Left kidney (tissue), 1 donor: ENCODE measurements at regions not wholly inside any gene's neighbourhood (a gene's known extent, or its start where the extent isn't known, plus 50 kb on each side); places are given as distances from the start of the nearest gene placed in this dataset.
A peak's percentile ranks its signal among the peaks of the same experiment; 100 is the strongest.

ENCODE experiments used
- DNase-seq: peaks from one replicate; pipeline ENCODE4 v3.0.0-alpha.2; 2013

DNA sequence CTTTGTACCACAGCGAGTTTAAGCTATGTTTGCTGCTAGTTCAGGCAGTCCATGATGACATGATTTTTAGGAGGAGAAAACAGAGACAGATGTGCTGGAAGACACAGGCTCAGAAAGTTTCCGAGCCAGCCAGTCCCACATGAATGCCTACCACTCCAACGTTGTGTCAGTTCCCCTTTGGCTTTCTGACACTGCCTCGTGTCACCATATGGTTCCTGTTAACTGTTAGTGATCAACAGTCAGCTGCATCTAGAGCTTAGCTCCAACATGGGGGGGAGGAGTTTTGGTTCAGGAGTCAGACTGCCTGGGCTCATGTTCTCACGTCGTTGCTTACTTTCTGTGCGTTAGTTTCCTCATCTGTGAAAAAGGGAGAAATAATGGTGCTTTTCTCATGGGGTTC is 343.7 kb downstream of the MID1IP1 start:
- DNase-seq = no peak

DNA sequence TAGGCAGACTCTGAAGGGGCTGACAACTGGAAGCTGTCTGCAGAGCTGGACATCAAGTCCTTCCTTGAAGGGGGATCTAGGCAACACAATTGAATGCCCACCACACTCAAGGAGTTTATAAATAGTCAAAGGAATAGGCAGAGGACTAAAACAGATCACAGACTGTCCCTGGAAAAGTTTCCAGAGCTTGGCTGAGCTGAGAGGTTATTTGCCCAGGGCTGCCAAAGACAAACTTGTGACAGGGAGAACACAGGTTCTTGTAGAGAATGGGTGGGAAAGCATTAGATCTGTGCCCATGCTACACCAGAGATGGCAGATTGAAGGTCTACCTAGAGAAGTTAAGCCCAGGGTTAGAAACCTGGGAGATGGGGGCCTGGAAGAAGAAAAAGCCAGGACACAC is 344.6 kb downstream of the MID1IP1 start:
- no peak for DNase-seq

DNA sequence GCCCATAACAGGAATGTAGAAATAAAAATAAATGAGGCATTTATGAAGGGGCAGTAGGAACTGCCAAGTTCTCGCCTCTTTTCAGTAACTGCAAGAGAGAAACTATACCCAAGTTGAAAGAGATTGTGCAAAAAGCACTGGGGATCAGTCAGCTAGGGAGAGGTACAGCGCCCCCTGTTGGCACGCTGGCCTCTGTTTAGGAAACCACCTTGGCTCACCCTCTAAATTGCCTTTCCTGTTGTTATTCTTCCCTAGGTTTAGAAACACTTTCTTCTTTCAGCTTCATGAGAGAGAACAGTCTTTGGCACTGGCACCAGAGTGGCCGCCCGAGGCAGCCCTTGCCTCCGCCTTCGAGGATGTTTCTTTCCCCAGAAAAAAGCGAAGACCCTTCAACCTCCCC is 348.5 kb downstream of the MID1IP1 start:
- DNase-seq = peak; percentile 56

DNA sequence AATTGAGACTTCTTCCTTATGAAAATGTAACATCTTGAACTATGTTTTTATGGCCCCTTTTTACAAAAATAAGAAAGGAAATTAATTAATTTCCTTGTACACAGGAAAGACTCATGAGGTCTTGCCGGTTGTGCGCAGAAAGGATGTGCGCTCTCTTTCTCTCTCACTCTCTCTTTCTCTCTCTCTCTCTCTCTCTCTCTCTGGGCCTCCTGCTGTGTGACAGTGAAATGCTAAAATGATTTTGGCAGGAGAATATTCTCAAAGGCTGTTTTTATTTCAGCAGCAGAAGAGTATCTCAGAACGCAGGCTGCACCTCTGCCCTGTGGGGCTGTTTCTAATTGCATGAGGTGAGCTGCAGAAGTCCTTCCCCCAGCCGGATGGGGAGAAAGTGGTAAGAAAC is 349.0 kb downstream of the MID1IP1 start:
- no peak for DNase-seq

DNA sequence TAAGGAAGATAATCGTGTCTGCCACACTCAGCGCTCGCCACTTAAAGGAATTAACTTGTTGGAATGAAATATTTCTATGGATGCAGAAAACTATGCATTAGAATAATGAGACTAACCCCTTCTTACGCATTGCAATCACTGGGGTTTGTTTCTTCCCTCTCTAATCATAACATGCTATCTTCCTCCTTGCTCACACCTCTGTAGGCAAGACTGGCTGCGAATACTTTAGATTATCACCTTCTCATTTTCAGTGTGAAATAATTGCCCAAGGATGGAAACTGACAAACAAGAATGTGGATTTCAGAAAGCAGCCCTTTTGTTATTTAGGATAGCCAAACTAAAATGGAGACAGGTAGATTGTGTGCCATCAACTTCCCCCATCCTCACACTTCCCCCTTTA is 349.4 kb downstream of the MID1IP1 start:
- no peak for DNase-seq

DNA sequence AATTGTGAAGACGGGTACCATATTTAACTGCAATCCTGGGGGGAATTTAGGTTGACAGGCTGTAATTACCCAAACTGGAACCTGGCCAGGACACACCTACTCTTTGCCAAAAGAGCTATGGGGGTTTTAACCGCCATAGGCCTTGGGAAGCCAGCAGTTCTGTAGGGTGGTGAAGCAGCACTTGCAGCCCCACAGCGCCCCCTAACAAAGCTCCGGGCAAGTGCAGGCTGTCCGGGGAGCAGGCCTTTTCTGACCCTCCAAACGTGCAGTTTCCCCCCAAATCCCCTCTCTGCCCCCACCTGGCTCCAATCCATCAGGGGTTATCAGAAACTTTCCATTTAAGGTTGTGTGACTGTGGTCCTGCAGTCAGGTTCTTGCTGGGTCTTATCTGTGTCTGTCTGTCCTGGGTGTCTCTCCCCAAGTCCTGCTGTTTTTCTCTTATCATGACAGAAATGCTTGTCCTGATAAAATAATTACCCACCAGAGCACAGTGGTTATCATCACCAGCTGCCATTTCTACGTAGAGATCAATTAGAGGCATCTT is 350.9 kb downstream of the MID1IP1 start:
- no peak for DNase-seq

DNA sequence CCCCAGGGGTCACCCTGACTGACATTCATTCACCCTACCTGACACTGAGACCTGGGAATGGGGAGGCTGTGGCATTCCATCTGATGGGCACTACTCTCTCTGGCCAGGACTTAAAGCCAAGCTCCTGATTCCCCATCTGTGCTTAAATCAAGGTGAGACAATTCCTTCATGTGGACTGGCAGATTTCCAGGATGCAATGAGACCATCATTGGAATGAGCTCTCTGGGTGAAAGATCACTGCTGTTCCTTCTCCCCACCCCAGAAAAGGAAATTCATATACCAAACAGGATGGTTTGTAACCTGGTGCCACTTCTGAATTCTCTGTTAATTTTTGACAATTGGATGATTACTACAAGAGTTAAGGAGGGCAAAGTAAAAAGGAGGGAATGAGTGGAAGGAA is 354.8 kb downstream of the MID1IP1 start:
- no peak for DNase-seq

DNA sequence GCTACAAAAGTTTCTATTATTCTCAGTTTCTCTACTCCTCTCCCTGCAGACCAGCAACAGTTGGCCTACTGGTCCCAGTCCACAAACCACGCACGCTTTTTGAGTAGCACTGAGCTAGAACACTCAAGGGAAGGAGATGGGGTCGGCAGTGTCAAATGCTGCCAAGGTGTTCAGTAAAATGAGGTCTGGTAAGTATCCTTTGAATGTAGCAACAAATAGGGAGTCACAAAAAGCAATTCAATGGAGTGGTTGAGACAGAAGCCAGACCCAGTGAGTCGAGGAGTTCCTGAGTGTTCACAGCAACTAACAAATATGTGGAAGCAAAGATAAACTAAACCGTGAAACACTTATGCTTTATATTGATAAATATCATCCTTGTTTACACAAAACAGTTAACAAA is 355.7 kb downstream of the MID1IP1 start:
- no peak for DNase-seq

DNA sequence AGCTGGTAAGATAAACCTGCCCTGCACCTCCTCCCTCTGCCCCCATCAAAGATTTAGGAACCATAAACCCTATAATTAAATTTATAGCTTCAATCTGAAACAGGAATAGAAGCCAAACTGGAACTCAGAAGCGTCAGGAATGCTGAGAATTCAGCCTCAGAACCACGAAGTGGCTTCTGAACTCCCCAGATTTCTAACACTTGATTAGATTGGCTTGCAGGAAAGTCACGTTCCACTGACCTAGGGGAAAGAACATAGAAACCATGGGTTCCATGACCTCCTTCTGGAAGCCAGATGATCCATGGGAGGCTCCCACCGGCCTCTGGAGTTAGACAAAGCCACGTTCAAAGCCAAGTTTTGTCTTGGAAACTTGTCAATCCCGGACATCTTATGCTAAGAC is 356.5 kb downstream of the MID1IP1 start:
- DNase-seq = no peak

DNA sequence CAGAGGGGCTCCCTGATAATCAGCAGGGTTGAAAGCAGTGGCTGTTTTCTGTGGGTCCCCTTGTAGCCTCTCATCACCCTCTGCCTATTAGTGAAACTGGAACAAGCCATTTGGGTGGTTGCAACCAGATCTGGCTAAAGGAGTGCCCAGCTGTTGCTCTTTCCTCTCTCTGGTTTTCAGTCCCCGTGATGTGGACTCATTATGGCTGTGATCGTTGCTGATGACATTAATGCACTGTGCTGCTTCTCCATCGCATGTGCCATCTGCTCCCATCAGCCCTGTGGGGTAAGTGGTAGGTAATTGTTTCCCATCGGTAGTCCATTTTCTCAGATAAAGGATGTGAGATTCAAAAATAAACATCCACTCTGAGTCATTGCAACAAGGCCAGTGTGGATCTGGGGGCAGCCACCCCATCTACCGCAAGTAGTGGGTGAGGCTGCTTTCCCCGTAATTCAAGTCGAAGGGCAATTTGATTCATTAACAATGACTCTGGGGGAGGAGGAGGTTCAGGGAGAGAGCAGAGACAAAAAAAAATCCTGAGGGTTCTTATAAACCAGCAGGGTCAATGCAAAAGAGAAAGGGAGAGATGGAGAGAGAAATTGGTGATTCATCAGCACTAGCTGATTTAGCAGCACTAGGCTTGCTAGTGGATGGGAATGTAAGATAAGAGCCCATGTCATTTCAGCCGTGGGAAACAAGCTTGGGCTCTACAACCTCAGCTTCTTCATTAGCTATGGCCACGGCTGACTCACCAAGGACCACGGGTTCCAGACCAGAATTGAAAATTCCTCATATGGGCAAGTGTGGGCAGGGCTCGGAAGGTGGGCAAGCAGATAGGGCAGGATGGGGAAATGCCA is 357.8 kb downstream of the MID1IP1 start:
- DNase-seq = no peak

DNA sequence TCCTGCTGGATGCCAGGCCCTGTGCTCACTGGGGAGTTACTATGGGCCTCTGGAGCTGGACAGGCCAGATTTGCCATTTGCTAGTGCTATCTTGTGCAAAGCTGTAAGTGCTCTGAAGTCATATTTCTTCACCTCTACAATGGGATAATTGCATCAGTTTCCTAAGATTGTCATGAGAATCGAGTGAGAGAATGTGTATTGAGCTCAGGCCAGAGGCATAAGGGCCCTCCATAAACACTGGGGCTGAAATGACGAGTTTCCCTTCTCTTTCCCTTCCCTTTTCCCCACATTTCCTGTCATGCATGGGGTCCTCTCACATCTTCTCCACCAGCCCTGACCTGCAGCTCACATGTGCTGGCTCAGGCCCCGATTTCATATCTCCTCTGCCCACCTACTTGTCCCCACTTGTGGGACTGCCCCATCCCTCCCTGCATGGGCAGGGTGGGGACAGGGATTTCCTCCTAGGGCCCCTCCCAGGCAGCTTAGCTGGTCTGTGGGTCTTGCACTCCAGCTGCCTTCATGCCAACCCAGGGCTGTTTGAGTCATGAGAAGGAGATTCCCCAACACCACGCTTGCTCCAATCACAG is 358.8 kb downstream of the MID1IP1 start:
- no peak for DNase-seq

DNA sequence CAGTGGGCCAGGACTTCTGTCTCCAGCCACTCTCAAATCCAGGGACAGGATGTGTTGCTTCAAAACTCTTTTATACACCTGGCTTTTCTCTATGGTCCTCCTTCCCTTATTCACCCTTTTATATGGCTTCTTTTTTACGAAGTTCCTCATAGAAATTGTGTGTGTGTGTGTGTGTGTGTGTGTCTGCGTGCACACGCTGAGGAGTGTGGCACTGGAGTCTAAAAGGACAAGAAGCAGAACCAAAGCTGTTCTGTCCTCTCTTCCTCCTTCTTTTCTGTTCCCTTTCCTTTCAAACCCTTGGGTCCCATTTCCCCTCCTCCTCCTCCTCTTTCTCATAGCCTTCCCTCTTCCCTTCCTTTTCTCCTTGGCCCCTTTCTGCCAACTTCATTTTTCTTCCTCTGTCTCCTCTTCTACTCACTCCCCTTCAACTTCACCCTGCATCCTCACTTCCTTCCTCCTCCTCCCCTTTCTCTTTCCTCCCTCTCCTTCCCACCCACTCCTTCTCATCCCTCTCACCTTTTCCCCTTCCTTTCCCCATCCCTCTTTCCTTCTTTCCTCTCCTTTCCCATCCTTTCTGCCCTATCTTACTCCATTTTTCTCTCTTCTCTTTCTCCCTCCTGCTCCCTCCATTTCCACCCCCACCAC is 360.5 kb downstream of the MID1IP1 start:
- DNase-seq = no peak

DNA sequence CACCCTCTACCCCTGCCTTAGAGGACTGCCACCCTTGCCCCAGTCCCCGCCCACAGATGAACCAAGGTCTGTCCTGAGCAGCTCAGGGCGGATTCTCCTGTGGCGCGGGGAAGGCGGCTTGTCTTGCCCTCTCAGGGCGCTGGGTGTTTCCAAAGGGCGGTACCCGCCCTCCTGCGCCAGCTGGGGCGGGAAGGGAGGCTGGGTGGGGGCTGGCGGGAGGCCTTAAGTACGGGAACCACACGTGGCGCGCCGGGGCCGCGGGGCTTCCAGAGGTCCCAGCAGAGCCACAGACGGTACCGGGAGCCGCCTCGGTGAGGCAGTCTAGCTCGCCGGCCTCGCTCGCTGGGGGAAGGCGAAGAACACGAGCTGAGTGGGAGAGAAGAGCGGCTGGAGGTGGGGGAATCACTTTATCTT is 361.1 kb downstream of the MID1IP1 start:
- no peak for DNase-seq

DNA sequence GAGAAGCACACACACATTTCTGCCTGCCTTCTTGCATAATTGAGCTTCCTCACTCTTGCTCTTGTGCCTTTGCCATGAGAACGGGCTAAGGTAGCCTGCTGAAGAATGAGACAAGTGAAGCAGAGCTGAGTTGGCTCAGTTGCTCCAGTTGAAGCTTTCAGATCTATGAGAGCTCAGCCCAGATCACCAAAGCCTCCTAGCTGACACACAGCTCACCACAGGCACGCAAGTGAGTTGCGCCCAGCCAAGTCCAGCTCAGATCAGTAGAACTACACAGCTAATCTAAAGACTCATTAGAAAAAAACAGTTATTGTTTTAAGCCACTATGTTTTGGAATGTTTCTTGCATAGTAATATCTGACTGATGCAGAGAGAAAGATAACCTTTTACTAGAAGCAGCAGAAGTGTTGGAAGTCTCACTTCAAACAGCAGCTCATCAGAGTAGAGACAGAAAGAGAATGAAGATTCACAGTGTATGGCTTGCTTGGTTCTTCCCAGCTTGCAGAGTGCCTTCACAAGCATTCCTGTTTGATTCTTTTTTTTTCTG is 362.4 kb downstream of the MID1IP1 start:
- DNase-seq = no peak

DNA sequence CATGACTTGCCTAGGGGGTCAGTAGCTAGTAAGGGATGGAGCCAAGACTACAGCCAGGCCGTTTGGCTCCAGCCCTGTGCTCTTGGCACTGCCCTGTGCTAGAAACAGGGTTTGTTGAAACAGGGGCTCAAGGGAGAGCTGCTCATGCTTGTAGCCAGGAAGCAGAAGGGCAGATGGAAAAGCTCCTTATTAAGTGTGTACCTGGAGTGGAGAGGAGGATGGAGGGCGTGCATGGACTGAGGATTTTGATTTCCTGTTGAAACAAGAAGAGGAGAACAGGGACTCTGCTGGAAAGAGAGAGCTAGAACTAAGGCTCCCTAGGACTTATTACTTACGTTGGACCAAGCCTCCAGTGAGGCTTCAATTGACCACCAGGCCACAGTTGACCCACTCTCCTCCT is 363.0 kb downstream of the MID1IP1 start:
- no peak for DNase-seq

DNA sequence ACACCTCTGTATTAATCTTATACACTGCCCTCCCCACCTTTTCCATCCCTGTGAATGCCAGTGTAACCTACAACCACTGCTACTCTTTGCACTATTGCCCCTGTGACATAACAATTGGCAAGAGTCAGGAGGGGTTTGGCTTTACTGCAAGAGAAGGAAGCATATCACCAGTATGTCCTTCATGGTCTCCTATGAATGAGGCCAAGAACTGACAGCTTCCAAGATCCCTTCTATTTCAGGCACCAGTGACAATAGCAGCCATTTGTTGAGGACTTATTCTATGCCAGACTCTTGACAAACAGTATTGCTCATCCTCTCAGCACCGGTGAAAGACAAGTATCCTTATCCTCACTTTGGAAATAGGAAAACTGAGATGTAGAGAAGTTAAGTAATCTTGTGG is 363.9 kb downstream of the MID1IP1 start:
- no peak for DNase-seq

DNA sequence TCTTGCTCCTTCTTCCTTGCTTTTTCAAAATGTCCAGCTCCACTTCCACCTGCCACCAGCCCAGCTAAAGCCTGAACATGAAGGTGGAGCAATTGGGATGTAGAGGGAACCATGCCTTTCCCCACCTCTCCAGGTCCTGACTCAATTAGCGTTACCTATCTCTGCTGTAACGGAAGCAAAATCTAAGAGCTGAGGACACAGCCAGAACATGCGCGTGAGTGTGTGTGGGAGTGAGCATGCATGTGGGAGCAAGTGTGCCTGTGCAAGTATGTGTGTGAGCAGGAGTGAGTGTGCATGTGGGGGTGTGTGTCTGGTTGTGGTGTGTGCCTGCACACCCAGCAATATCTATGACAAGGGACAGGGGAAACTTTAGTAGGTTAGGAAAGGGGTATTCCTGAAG is 364.5 kb downstream of the MID1IP1 start:
- DNase-seq = no peak

DNA sequence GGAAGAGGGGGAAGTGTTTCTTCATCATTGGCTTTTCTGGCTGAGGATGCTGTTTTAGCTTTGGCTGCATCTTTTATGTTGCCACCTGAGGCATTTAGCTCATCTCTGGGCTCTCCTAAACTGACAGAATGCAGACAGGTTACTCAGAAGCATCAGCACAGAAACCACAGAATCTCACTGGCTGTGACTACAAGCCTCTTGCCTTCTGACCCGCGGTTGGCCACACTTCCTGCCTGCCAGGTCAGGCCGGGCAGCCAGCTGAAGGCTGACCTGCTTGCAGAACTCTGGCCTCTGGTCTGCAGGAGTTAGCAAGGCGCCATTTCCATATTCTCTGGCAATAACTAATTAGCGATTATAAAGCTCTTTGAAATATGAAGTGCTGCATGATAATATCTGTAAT is 366.5 kb downstream of the MID1IP1 start:
- no peak for DNase-seq

DNA sequence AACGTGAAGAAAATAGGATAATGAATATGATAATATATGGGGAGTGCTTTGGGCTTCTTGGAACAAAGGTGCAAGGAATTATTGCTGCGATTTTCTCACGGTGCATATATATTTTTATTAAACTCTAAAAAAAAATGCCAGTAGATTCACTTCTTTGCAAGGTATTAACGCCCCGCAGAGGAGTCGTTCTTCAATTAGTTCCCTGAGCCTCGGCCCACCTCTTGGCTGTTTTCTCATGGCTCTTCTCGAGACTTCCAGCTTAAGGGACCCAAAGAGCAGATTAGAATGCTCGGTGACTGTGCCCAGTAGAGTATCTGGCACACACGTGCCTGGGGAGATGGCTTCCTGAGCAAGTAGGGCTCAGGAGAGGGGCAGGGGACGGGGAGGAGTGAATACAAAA is 367.4 kb downstream of the MID1IP1 start:
- no peak for DNase-seq

DNA sequence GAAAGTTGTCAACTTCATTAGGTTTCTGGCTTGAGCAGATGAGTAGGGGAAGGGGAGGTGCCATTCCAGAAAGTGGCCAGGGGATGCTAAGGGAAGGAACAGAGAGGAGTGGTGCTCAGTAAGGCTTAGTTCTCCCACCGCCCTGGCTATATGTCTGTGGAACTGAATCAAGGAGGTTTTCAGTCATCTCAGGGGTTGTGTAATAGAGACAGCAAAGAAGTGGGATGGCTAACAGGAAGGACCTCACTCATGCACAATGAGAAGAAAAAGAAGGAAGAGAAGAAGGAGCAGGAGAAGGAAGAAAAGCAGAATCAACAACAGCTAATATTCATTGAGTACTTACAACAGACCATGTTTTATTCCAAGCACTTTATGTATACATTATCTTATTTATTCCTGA is 368.7 kb downstream of the MID1IP1 start:
- DNase-seq = no peak

DNA sequence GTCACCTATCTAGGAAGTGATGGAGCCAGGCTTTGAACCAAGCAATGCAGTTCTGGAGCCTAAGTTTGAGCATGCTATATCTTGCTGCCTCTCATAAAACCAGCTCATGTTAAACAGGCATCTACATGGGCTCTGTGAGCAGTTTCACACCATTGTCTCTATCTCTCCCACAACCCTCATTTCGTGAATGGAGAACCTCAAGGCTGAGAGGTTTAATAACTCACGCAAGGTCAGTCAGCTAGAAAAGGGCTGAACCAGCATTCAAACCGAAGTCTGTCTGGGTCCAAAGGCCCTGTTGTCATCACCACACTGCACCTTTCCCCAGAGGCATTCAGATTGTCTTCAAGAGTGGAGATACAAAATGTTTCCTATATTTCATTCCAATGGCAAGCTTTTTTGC is 369.2 kb downstream of the MID1IP1 start:
- no peak for DNase-seq

DNA sequence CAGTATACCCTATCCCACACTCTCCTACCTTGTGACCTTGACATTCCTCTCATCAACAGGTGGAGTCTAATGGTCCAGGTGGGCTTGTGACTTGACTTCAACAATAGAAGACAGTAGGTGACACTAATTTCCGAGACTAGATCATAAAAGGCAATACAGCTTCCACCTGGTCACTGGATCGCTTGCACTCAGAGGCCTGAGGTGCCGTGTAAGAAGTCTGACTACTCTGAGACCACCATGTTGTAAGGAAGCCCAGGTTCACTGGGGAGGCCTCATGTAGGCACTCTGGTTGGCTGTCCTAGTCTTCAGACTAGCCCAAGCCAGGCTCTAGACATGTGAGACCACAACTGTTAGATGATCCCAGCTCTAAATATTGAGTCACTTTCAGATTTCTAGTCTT is 370.4 kb downstream of the MID1IP1 start:
- no peak for DNase-seq

DNA sequence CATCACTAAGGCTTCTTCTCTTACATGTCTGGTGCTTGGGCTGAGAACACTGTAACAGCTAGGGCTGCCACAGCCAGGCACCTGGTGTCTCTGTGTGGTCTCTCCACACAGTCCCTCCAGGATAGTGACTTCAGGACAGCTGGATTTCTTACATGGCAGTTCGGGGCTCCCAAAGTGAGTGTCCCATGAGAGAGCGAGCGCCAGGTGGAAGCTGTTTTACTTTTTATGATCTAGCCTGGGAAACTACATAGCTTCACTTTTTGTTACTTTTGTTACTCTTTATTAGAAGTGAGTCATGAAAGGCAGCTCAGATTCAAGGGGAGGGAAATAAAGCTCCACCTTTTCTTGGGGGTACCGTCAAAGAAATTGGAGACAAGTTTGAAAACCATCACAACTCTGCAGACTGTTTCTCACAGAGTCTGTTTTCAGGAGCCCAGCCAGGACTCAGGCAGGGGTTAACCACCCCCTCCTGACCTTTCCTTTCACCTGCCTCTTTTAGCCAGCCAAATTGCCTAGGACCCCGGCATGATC is 373.0 kb downstream of the MID1IP1 start:
- no peak for DNase-seq
